Fibroblast of lung (primary cell): ENCODE measurements at regions not wholly inside any gene's neighbourhood (a gene's known extent, or its start where the extent isn't known, plus 50 kb on each side); places are given as distances from the start of the nearest gene placed in this dataset.

Experiments used
- DNase-seq, 2 donors: peaks; one replicate each; pipeline versions ENCODE4 v3.0.0 to v3.0.0-alpha.2; 2010; ENCODE audit warnings: low read depth in 2 of 2
- H2AFZ ChIP-seq: 2 replicates; pipeline ENCODE4 v1.5.1; 2012; ENCODE audit warnings: low read length, control low read depth, inconsistent platforms
- H3K27ac ChIP-seq: 2 replicates; pipeline ENCODE4 v1.5.1; 2011; ENCODE audit warnings: low read length, control low read depth; ENCODE audit not compliant: insufficient read depth
- H3K27me3 ChIP-seq: 2 replicates; pipeline ENCODE4 v1.5.1; 2011; ENCODE audit warnings: mild to moderate bottlenecking, low read length; ENCODE audit not compliant: control insufficient read depth, insufficient read depth
- H3K36me3 ChIP-seq: 2 replicates; pipeline ENCODE4 v1.5.1; 2011; ENCODE audit warnings: low read length; ENCODE audit not compliant: control insufficient read depth, insufficient read depth
- H3K4me1 ChIP-seq: 2 replicates; pipeline ENCODE4 v1.5.1; 2011; ENCODE audit warnings: low read length; ENCODE audit not compliant: control insufficient read depth, insufficient read depth; ENCODE audit errors: extremely low read depth
- H3K4me2 ChIP-seq: 2 replicates; pipeline ENCODE4 v1.5.1; 2011; ENCODE audit warnings: low read length, control low read depth; ENCODE audit not compliant: insufficient read depth; ENCODE audit errors: extremely low read depth
- H3K4me3 ChIP-seq, 4 experiments: fragments of 200-600 bp in 1 of 4; sonication (generic) in 1 of 4; replicated peaks in 1 of 4; 2 replicates each; pipeline ENCODE4 v1.5.1; 2011 to 2016; ENCODE audit warnings: low read length in 4 of 4, low read depth in 3 of 4, mild to moderate bottlenecking in 3 of 4, control low read depth in 2 of 4, inconsistent platforms in 1 of 4, mixed read lengths in 1 of 4; ENCODE audit not compliant: insufficient read depth in 1 of 4; ENCODE audit errors: control extremely low read depth in 1 of 4
- H3K79me2 ChIP-seq: 2 replicates; pipeline ENCODE4 v1.5.1; 2012; ENCODE audit warnings: mild to moderate bottlenecking, low read length, inconsistent platforms; ENCODE audit not compliant: control insufficient read depth, insufficient read depth
- H3K9ac ChIP-seq: 2 replicates; pipeline ENCODE4 v1.5.1; 2011; ENCODE audit warnings: mild to moderate bottlenecking, low read length, control low read depth; ENCODE audit not compliant: insufficient read depth
- H3K9me3 ChIP-seq: 2 replicates; pipeline ENCODE4 v1.5.1; 2012; ENCODE audit warnings: low read depth, low read length; ENCODE audit not compliant: control insufficient read depth, insufficient read depth
- H4K20me1 ChIP-seq: 2 replicates; pipeline ENCODE4 v1.5.1; 2011; ENCODE audit warnings: low read length; ENCODE audit not compliant: control insufficient read depth, insufficient read depth; ENCODE audit errors: extremely low read depth
- CTCF ChIP-seq, 2 donors: IDR thresholded peaks in 1 of 2; conservative IDR thresholded peaks in 1 of 2; 1 replicate in 1 of 2; 2 replicates in 1 of 2; pipeline ENCODE4 v1.5.1; 2011 to 2012; ENCODE audit warnings: low read length in 2 of 2, control low read depth in 1 of 2, inconsistent platforms in 1 of 2, low read depth in 1 of 2, mild to moderate bottlenecking in 1 of 2
- EZH2 ChIP-seq: IDR thresholded peaks from 2 replicates; pipeline ENCODE4 v1.5.1; 2012; ENCODE audit warnings: low read length, control low read depth, mild to moderate bottlenecking; ENCODE audit errors: missing control alignments

GRCh38 chr6:54002116-54002515, 109.1 kb upstream of the MLIP start:
- no peaks in the 10 kb centered on the region for H4K20me1 ChIP-seq
- H3K79me2 ChIP-seq: no peaks in the 10 kb centered on the region
- H3K4me2 ChIP-seq: no peak overlapping the region
- H3K9me3 ChIP-seq: no peaks in the 10 kb centered on the region
- no peaks in the 10 kb centered on the region for H3K4me1 ChIP-seq
- H3K9ac ChIP-seq: no peak overlapping the region
- H3K27ac ChIP-seq: no peak overlapping the region
- H3K36me3 ChIP-seq: no peaks in the 10 kb centered on the region
- TF ChIP-seq EZH2 (no peak), CTCF (conservative IDR thresholded peaks at IDR 0.05 in 1 of 2, IDR thresholded peaks at IDR 0.05 in 1 of 2; ENCODE audit: low read depth in 1 of 2, low read length in 2 of 2) (no peak)
- H3K4me3 ChIP-seq: no peak overlapping the region
- H3K27me3 ChIP-seq: no peaks in the 10 kb centered on the region
- peak in 1 of 2 donors; percentile 36 for DNase-seq
- no peak overlapping the region for H2AFZ ChIP-seq

- H3K79me2 ChIP-seq: no peaks in the 10 kb centered on the region
- no peak overlapping the region for H3K4me3 ChIP-seq
- H3K4me2 ChIP-seq: no peak overlapping the region
- no peak overlapping the region for H3K27ac ChIP-seq
- no peak for DNase-seq
- TF ChIP-seq EZH2 (no peak), CTCF (conservative IDR thresholded peaks at IDR 0.05 in 1 of 2, IDR thresholded peaks at IDR 0.05 in 1 of 2; ENCODE audit: low read depth in 1 of 2, low read length in 2 of 2) (no peak)
- no peak overlapping the region for H3K9ac ChIP-seq
- H3K27me3 ChIP-seq: no peaks in the 10 kb centered on the region
- no peaks in the 10 kb centered on the region for H3K36me3 ChIP-seq
- H3K9me3 ChIP-seq: no peaks in the 10 kb centered on the region
- no peaks in the 10 kb centered on the region for H3K4me1 ChIP-seq
- H4K20me1 ChIP-seq: no peaks in the 10 kb centered on the region
- H2AFZ ChIP-seq: no peak overlapping the region
These were observed 107.9 kb upstream of the MLIP start for GRCh38 chr6:54003316-54003715.

GRCh38 chr6:54008589-54008988, 102.7 kb upstream of the MLIP start:
- no peak for DNase-seq
- Histone ChIP-seq H3K9ac (no peak overlapping the region), H3K27ac (no peak overlapping the region), H3K4me1 (no peaks in the 10 kb centered on the region), H2AFZ (no peak overlapping the region), H4K20me1 (no peaks in the 10 kb centered on the region), H3K4me3 (no peak overlapping the region), H3K4me2 (no peak overlapping the region), H3K79me2 (no peaks in the 10 kb centered on the region), H3K27me3 (no peaks in the 10 kb centered on the region), H3K9me3 (no peaks in the 10 kb centered on the region), H3K36me3 (no peaks in the 10 kb centered on the region)
- no peak for TF ChIP-seq CTCF (conservative IDR thresholded peaks at IDR 0.05 in 1 of 2, IDR thresholded peaks at IDR 0.05 in 1 of 2; ENCODE audit: low read depth in 1 of 2, low read length in 2 of 2)
- TF ChIP-seq EZH2: no peak
